Colonic mucosa (tissue), 4 donors: ENCODE measurements at regions not wholly inside any gene's neighbourhood (a gene's known extent, or its start where the extent isn't known, plus 50 kb on each side); places are given as distances from the start of the nearest gene placed in this dataset.

Experiments
- DNase-seq: peaks from one replicate; pipeline ENCODE4 v3.0.0-alpha.2; 2020
- H3K27ac ChIP-seq: fragments of 200-600 bp; one replicate; pipeline ENCODE4 v1.8.0; 2021
- H3K27me3 ChIP-seq: fragments of 200-600 bp; one replicate; pipeline ENCODE4 v1.8.0; 2021
- H3K36me3 ChIP-seq: fragments of 200-600 bp; one replicate; pipeline ENCODE4 v1.8.0; 2021
- H3K4me1 ChIP-seq: fragments of 200-600 bp; one replicate; pipeline ENCODE4 v1.8.0; 2021; ENCODE audit warnings: mild to moderate bottlenecking
- H3K4me3 ChIP-seq: fragments of 200-600 bp; one replicate; pipeline ENCODE4 v1.8.0; 2021
- H3K9ac ChIP-seq, 2 donors: one replicate each; pipeline ENCODE4 v1.7.0; 2013; ENCODE audit warnings: control low read depth in 2 of 2, low read depth in 2 of 2, low read length in 2 of 2
- H3K9me3 ChIP-seq: fragments of 200-600 bp; one replicate; pipeline ENCODE4 v1.8.0; 2021
- intact Hi-C: fragments of 100-400 bp; cut with DNase I; formaldehyde crosslinking; loops from one replicate; pipeline ENCODE4 v1.14.1; 2022
- TF ChIP-seq, protein P1 (sequence below): fragments of 200-600 bp; IDR thresholded peaks from one replicate; pipeline ENCODE4 v1.8.0; 2022; ENCODE audit warnings: antibody characterized with exemption, mild to moderate bottlenecking
- donor health status: healthy.
- donor health status: DM: no; HTN: no; CAD: no.
- donor health status: DM: no; HTN: no; CAD: no.

DNA sequence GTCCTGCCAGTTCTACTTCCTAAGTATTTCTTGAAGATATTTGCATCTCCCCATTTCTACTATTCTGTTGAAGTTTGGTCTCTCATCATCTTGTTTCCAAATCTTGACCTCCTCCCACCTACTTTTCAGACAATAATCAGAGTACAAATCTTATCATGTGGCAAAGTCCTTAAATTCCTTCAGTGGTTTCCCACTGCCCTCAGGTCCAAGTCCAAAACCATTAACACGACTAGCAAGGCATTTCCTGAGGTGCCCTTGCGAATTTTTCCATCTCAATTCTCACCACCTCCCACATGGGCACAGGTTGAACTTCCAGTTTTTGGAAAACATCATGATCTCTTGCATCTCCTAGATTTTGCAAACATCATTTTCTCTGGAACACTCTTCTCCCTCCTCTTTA, 97.2 kb upstream of the CDK1 start:
- H3K27me3 ChIP-seq = no peaks in the 10 kb centered on the region
- no peaks in the 10 kb centered on the region for H3K4me1 ChIP-seq
- H3K9ac ChIP-seq = no peak overlapping the region
- no peak for DNase-seq
- no peak overlapping the region for H3K27ac ChIP-seq
- H3K36me3 ChIP-seq = no peaks in the 10 kb centered on the region
- TF ChIP-seq, protein P1, sequence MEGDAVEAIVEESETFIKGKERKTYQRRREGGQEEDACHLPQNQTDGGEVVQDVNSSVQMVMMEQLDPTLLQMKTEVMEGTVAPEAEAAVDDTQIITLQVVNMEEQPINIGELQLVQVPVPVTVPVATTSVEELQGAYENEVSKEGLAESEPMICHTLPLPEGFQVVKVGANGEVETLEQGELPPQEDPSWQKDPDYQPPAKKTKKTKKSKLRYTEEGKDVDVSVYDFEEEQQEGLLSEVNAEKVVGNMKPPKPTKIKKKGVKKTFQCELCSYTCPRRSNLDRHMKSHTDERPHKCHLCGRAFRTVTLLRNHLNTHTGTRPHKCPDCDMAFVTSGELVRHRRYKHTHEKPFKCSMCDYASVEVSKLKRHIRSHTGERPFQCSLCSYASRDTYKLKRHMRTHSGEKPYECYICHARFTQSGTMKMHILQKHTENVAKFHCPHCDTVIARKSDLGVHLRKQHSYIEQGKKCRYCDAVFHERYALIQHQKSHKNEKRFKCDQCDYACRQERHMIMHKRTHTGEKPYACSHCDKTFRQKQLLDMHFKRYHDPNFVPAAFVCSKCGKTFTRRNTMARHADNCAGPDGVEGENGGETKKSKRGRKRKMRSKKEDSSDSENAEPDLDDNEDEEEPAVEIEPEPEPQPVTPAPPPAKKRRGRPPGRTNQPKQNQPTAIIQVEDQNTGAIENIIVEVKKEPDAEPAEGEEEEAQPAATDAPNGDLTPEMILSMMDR = no peak
- H3K9me3 ChIP-seq = no peaks in the 10 kb centered on the region
- H3K4me3 ChIP-seq = no peak overlapping the region
- intact Hi-C loops = no loop called here

DNA sequence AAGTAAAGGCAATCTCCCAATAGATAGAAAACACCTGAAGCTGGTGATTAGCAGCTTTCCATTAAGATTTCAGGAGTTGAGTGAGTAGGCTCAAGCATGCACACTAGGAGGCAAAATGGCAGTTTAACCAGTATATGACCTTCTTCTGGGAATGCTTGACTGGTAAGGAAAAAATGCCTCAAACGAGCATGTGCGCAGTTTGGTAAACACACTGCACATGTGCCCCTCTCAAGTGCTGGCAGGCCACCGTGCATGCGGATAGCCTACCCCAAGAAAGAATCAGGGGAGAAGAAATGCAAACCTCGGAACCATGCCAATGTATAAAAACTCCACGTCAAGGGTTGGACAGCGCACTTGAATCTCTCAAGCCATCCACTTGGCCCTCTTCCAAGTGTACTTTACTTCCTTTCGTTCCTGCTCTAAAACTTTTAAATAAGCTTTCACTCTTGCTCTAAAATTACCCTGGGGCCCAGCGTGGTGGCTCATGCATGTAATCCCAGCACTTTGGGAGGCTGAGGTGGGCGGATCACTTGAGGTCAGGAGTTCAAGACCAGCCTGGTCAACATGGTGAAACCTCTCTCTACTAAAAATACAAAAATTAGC, 98.8 kb upstream of the CDK1 start:
- H3K4me1 ChIP-seq = no peaks in the 10 kb centered on the region
- H3K9ac ChIP-seq = no peak overlapping the region
- no peaks in the 10 kb centered on the region for H3K9me3 ChIP-seq
- no peaks in the 10 kb centered on the region for H3K36me3 ChIP-seq
- intact Hi-C loops = no loop called here
- H3K27me3 ChIP-seq = no peaks in the 10 kb centered on the region
- H3K4me3 ChIP-seq = no peak overlapping the region
- DNase-seq = no peak
- no peak overlapping the region for H3K27ac ChIP-seq
- TF ChIP-seq, protein P1 = no peak

DNA sequence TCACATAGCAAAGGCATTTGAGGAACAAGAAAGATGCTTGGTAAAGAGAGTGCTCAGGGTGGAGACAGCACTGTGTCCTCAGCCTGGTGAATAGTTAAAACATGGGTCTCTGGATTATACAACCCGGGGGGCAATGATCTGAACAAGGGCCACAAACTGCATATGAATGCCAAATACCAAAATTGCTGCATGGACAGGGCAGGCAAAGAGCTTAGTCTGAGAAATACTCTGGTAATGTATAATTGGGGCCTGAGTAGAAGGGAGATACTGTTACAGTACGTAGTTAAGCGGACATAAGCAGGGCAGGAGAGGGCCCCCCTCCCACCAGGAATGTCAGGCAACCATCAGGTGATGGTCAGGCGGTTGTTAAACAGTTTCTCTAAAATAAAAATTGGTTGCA, 99.3 kb upstream of the CDK1 start:
- Histone ChIP-seq H3K36me3 (no peaks in the 10 kb centered on the region), H3K9ac (no peak overlapping the region), H3K4me1 (no peaks in the 10 kb centered on the region), H3K9me3 (no peaks in the 10 kb centered on the region), H3K4me3 (no peak overlapping the region), H3K27ac (no peak overlapping the region), H3K27me3 (no peaks in the 10 kb centered on the region)
- intact Hi-C loops = no loop called here
- DNase-seq = no peak
- TF ChIP-seq, protein P1 = no peak

DNA sequence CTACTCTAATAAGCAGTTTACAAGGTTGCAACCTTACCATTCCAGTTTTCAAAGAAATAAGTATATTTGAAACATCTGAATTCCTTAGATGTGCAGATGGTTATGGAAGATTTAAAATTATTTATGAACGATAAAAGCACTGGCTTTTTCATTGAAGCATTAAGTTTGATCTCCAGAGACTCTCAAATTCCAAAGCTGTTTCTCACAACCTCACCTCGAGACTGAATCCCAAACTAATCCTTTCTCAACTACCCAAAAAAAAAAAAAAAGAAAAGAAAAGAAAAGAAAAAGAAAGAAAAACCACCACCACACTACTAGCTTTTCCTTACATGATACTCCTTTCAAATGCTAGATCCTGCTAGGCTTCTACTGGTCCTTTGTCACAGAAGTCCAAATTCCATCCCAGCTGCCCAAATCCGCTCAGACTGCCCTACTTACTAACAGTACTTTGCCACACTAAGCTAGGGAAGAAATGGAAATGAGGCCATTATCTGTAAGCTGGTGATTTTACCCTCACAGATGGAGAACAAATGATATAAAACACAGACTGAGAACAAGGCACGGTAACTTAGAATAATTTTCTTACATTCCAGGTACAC, 100.6 kb upstream of the CDK1 start:
- DNase-seq = no peak
- Histone ChIP-seq H3K27me3 (no peaks in the 10 kb centered on the region), H3K4me1 (no peaks in the 10 kb centered on the region), H3K4me3 (no peak overlapping the region), H3K9ac (no peak overlapping the region), H3K36me3 (no peaks in the 10 kb centered on the region), H3K27ac (no peak overlapping the region), H3K9me3 (no peaks in the 10 kb centered on the region)
- intact Hi-C loops = no loop called here
- TF ChIP-seq, protein P1 = no peak

DNA sequence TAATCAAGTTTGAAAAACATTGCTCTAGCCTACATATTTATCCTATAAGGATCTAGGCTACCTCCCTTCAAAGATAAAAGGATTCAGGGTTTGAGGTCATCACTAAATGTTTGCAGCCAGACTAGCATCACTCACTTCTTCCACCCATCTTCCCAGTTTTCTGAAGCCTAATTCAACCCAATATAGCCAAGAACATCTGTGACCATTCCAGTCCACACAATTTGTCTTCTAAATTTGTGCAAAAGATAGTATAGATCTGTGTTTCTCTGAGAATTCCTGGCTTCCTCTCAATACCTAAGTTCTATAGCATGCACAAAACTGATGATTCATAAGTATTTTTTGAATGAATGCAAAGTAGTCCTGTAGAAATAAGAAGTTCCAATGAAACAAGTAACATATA, 103.0 kb upstream of the CDK1 start:
- no peaks in the 10 kb centered on the region for H3K27me3 ChIP-seq
- TF ChIP-seq, protein P1 = no peak
- intact Hi-C loops = no loop called here
- H3K9me3 ChIP-seq = no peaks in the 10 kb centered on the region
- no peaks in the 10 kb centered on the region for H3K4me1 ChIP-seq
- H3K27ac ChIP-seq = no peak overlapping the region
- no peak overlapping the region for H3K9ac ChIP-seq
- H3K4me3 ChIP-seq = no peak overlapping the region
- no peaks in the 10 kb centered on the region for H3K36me3 ChIP-seq
- DNase-seq = no peak
